ENCODE measurements at regions not wholly inside any gene's neighbourhood (a gene's known extent, or its start where the extent isn't known, plus 50 kb on each side); places are given as distances from the start of the nearest gene placed in this dataset.

- TF ChIP-seq POLR2A (IDR thresholded peaks at IDR 0.05) (no peak), CTCF (IDR thresholded peaks at IDR 0.05 in 4 of 5, conservative IDR thresholded peaks at IDR 0.05 in 1 of 5) (no peak)
Observed at GRCh38 chr11:134981835-134982234, 569.8 kb upstream of the B3GAT1 start.
